ENCODE measurements at regions not wholly inside any gene's neighbourhood (a gene's known extent, or its start where the extent isn't known, plus 50 kb on each side); places are given as distances from the start of the nearest gene placed in this dataset.

- no peak for ATAC-seq
- no peak overlapping the region for H3K4me3 Mint-ChIP-seq
- H3K27ac Mint-ChIP-seq, result no peak overlapping the region
- H3K4me1 Mint-ChIP-seq, result no peaks in the 10 kb centered on the region
- H3K36me3 Mint-ChIP-seq, result no peaks in the 10 kb centered on the region
- no peak for DNase-seq (ENCODE audit: low spot score in 2 of 2)
- H3K9me3 Mint-ChIP-seq, result peaks cover 4% of the 10 kb centered on the region
Observed at GRCh38 chr11:127059286-127059685, 58.7 kb upstream of the KIRREL3 start.

- H3K27ac Mint-ChIP-seq, result no peak overlapping the region
- no peaks in the 10 kb centered on the region for H3K36me3 Mint-ChIP-seq
- peaks cover 4% of the 10 kb centered on the region for H3K9me3 Mint-ChIP-seq
Observed at GRCh38 chr11:127058524-127058923, 58.0 kb upstream of the KIRREL3 start.

GRCh38 chr11:127057126-127057525 lies 56.6 kb upstream of the KIRREL3 start:
- Mint-ChIP-seq H3K4me3 (no peak overlapping the region), H3K9me3 (peaks cover 4% of the 10 kb centered on the region), H3K27ac (no peak overlapping the region), H3K36me3 (no peaks in the 10 kb centered on the region), H3K4me1 (no peaks in the 10 kb centered on the region)
- DNase-seq (ENCODE audit: low spot score in 2 of 2), result no peak
- ATAC-seq, result no peak

More at GRCh38 chr11:127058524-127058923, 58.0 kb upstream of the KIRREL3 start:
- ATAC-seq (no peak), DNase-seq (ENCODE audit: low spot score in 2 of 2) (no peak)
- Mint-ChIP-seq H3K4me3 (no peak overlapping the region), H3K4me1 (no peaks in the 10 kb centered on the region)

GRCh38 chr11:127056338-127056971 lies 55.9 kb upstream of the KIRREL3 start:
- no peak for ATAC-seq
- Mint-ChIP-seq H3K27ac (no peak overlapping the region), H3K4me1 (no peaks in the 10 kb centered on the region), H3K9me3 (peaks cover 4% of the 10 kb centered on the region), H3K4me3 (no peak overlapping the region), H3K36me3 (no peaks in the 10 kb centered on the region)
- DNase-seq (ENCODE audit: low spot score in 2 of 2), result no peak

- no peak overlapping the region for H3K27ac Mint-ChIP-seq
- H3K4me1 Mint-ChIP-seq, result no peaks in the 10 kb centered on the region
- ATAC-seq (no peak), DNase-seq (ENCODE audit: low spot score in 2 of 2) (no peak)
- H3K4me3 Mint-ChIP-seq, result no peak overlapping the region
- no peaks in the 10 kb centered on the region for H3K36me3 Mint-ChIP-seq
- peaks cover 4% of the 10 kb centered on the region for H3K9me3 Mint-ChIP-seq
Observed at GRCh38 chr11:127055236-127055635, 54.7 kb upstream of the KIRREL3 start.

GRCh38 chr11:127054153-127054552 lies 53.6 kb upstream of the KIRREL3 start:
- ATAC-seq, result no peak
- H3K4me1 Mint-ChIP-seq, result no peaks in the 10 kb centered on the region
- no peak for DNase-seq (ENCODE audit: low spot score in 2 of 2)
- H3K4me3 Mint-ChIP-seq, result no peak overlapping the region
- H3K36me3 Mint-ChIP-seq, result no peaks in the 10 kb centered on the region
- H3K27ac Mint-ChIP-seq, result no peak overlapping the region
- H3K9me3 Mint-ChIP-seq, result peaks cover 4% of the 10 kb centered on the region

- H3K4me3 Mint-ChIP-seq, result no peak overlapping the region
- H3K9me3 Mint-ChIP-seq, result peaks cover 4% of the 10 kb centered on the region
- H3K4me1 Mint-ChIP-seq, result no peaks in the 10 kb centered on the region
- H3K36me3 Mint-ChIP-seq, result no peaks in the 10 kb centered on the region
- DNase-seq (ENCODE audit: low spot score in 2 of 2) (no peak), ATAC-seq (no peak)
- H3K27ac Mint-ChIP-seq, result no peak overlapping the region
Observed at GRCh38 chr11:127052404-127052803, 51.8 kb upstream of the KIRREL3 start.
